Stomach (tissue), 8 donors: ENCODE measurements at regions not wholly inside any gene's neighbourhood (a gene's known extent, or its start where the extent isn't known, plus 50 kb on each side); places are given as distances from the start of the nearest gene placed in this dataset.

Experiments used
- DNase-seq, 2 donors: peaks; one replicate each; pipeline versions ENCODE4 v3.0.0 to v3.0.0-alpha.2; 2013 to 2019
- H3K27ac ChIP-seq, 5 donors: fragments of 200-600 bp in 4 of 5; sonication (generic) in 4 of 5; one replicate each; pipeline ENCODE4 v1.5.1; 2013 to 2019; ENCODE audit warnings: mild to moderate bottlenecking in 1 of 5, moderate library complexity in 1 of 5
- H3K27me3 ChIP-seq, 3 donors: fragments of 200-600 bp; sonication (generic); one replicate each; pipeline ENCODE4 v1.5.1; 2017 to 2019; ENCODE audit warnings: mixed run types in 1 of 3
- H3K36me3 ChIP-seq, 4 donors: fragments of 200-600 bp; sonication (generic); 1 replicate in 3 of 4; 2 replicates in 1 of 4; pipeline ENCODE4 v1.5.1; 2016 to 2019
- H3K4me1 ChIP-seq, 4 donors: fragments of 200-600 bp; sonication (generic); one replicate each; pipeline ENCODE4 v1.5.1; 2016 to 2019
- H3K4me3 ChIP-seq, 4 donors: fragments of 200-600 bp; sonication (generic) in 3 of 4; one replicate each; pipeline ENCODE4 v1.5.1; 2016 to 2019; ENCODE audit warnings: mild to moderate bottlenecking in 1 of 4
- H3K9me3 ChIP-seq, 4 donors: fragments of 200-600 bp; sonication (generic); one replicate each; pipeline ENCODE4 v1.5.1; 2016 to 2019
- CTCF ChIP-seq, 7 experiments: fragments of 450-650 bp in 4 of 7; fragments of 200-600 bp in 3 of 7; sonication (generic) in 3 of 7; IDR thresholded peaks; one replicate each; pipeline ENCODE4 v1.5.1; 2016 to 2019; ENCODE audit warnings: antibody characterized with exemption in 7 of 7, control low read depth in 2 of 7, mild to moderate bottlenecking in 1 of 7
- EP300 ChIP-seq: sonication (generic); formaldehyde crosslinking; IDR thresholded peaks from one replicate; pipeline ENCODE4 v1.6.1; 2017; ENCODE audit warnings: antibody characterized with exemption
- POLR2A ChIP-seq, 4 donors: fragments of 450-650 bp; IDR thresholded peaks; one replicate each; pipeline ENCODE4 v1.6.1; 2016; ENCODE audit warnings: antibody characterized with exemption in 4 of 4, control low read depth in 2 of 4, mild to moderate bottlenecking in 1 of 4, moderate library complexity in 1 of 4
- POLR2AphosphoS5 ChIP-seq, 3 donors: sonication (generic); formaldehyde crosslinking; IDR thresholded peaks; one replicate each; pipeline ENCODE4 v1.6.1; 2016; ENCODE audit warnings: antibody characterized with exemption in 3 of 3
- WGBS, 5 donors: extraction: QIAGEN DNeasy Blood & Tissue Kit in 3 of 5; methylation state at CpG; one replicate each; pipeline versions ENCODE4 v1.1.5 to v1.1.7; 2013 to 2018; 5-methylcytosine and 5-hydroxymethylcytosine counted together
- intact Hi-C: fragments of 100-400 bp; cut with DNase I; formaldehyde crosslinking; loops from one replicate; pipeline ENCODE4 v1.15.1; 2023; ENCODE audit warnings: low total_unique reads
- donor health status: healthy with polysubstance abuse.
- donor health status: Bipolar disorder and iron deficiency.
- donor health status: healthy.

- 84 to 96% (median 91%) methylated on average over 3 of the region's 3 CpGs for WGBS, 5 donors
- DNase-seq: no peak
- intact Hi-C loops: no loop called here
- TF ChIP-seq EP300 (no peak), CTCF (IDR thresholded peaks at IDR 0.05) (no peak), POLR2A (IDR thresholded peaks at IDR 0.05) (no peak), POLR2AphosphoS5 (IDR thresholded peaks at IDR 0.05) (no peak)
- H3K27ac ChIP-seq: no peak overlapping the region
- no peaks in the 10 kb centered on the region for H3K4me1 ChIP-seq
- no peak overlapping the region for H3K4me3 ChIP-seq
- no peaks in the 10 kb centered on the region for H3K27me3 ChIP-seq
- no peaks in the 10 kb centered on the region for H3K36me3 ChIP-seq
- peaks cover 0 to 5% (median 0%) of the 10 kb centered on the region in 4 donors for H3K9me3 ChIP-seq
Measured at GRCh38 chr4:90007494-90008167, 113.0 kb downstream of the MMRN1 start.

- intact Hi-C loops: no loop called here
- no peaks in the 10 kb centered on the region for H3K36me3 ChIP-seq
- H3K4me3 ChIP-seq: no peak overlapping the region
- no peaks in the 10 kb centered on the region for H3K4me1 ChIP-seq
- no peak for TF ChIP-seq POLR2A (IDR thresholded peaks at IDR 0.05)
- TF ChIP-seq CTCF (IDR thresholded peaks at IDR 0.05): no peak
- no peak for TF ChIP-seq POLR2AphosphoS5 (IDR thresholded peaks at IDR 0.05)
- TF ChIP-seq EP300: no peak
- H3K27ac ChIP-seq: no peak overlapping the region
- no peaks in the 10 kb centered on the region for H3K27me3 ChIP-seq
- peaks cover 0 to 5% (median 0%) of the 10 kb centered on the region in 4 donors for H3K9me3 ChIP-seq
- WGBS, 5 donors: 75 to 84% (median 77%) methylated on average over 4 of the region's 4 CpGs
- DNase-seq: no peak
Measured at GRCh38 chr4:90012918-90013317, 114.3 kb upstream of the CCSER1 start.

- Histone ChIP-seq H3K4me1 (no peaks in the 10 kb centered on the region), H3K27me3 (no peaks in the 10 kb centered on the region), H3K27ac (no peak overlapping the region), H3K36me3 (no peaks in the 10 kb centered on the region), H3K9me3 (no peaks in the 10 kb centered on the region), H3K4me3 (no peak overlapping the region)
- intact Hi-C loops: no loop called here
- no peak for TF ChIP-seq CTCF (IDR thresholded peaks at IDR 0.05)
- no peak for TF ChIP-seq POLR2A (IDR thresholded peaks at IDR 0.05)
- TF ChIP-seq POLR2AphosphoS5 (IDR thresholded peaks at IDR 0.05): no peak
- TF ChIP-seq EP300: no peak
- DNase-seq: no peak
- WGBS, 5 donors: 70 to 85% (median 83%) methylated on average over 1 of the region's 1 CpG
Measured at GRCh38 chr4:90024519-90024918, 102.7 kb upstream of the CCSER1 start.

- Histone ChIP-seq H3K4me1 (no peaks in the 10 kb centered on the region), H3K36me3 (no peaks in the 10 kb centered on the region), H3K4me3 (no peak overlapping the region), H3K27me3 (no peaks in the 10 kb centered on the region), H3K9me3 (no peaks in the 10 kb centered on the region), H3K27ac (no peak overlapping the region)
- WGBS, 5 donors: 48 to 59% (median 51%) methylated on average over 1 of the region's 1 CpG
- peak in 1 of 2 donors; percentile 28 for DNase-seq
- TF ChIP-seq EP300 (no peak), POLR2A (IDR thresholded peaks at IDR 0.05) (no peak), POLR2AphosphoS5 (IDR thresholded peaks at IDR 0.05) (no peak), CTCF (IDR thresholded peaks at IDR 0.05) (peak in 2 of 7 experiments; percentile 9 to 13)
- intact Hi-C loops: no loop called here
Measured at GRCh38 chr4:90025248-90025647, 101.9 kb upstream of the CCSER1 start.
